Keratinocyte (primary cell): ENCODE measurements at regions not wholly inside any gene's neighbourhood (a gene's known extent, or its start where the extent isn't known, plus 50 kb on each side); places are given as distances from the start of the nearest gene placed in this dataset.

Experiments
- CTCF ChIP-seq, 3 experiments: IDR thresholded peaks in 1 of 3; conservative IDR thresholded peaks in 1 of 3; optimal IDR thresholded peaks in 1 of 3; 2 replicates in 2 of 3; 3 replicates in 1 of 3; pipeline versions ENCODE3 to v1.5.1; 2011; ENCODE audit warnings: low read length in 3 of 3, mild to moderate bottlenecking in 3 of 3, moderate library complexity in 2 of 3, control low read depth in 1 of 3, inconsistent platforms in 1 of 3; ENCODE audit not compliant: insufficient read depth in 2 of 3; ENCODE audit errors: extremely low read depth in 1 of 3
- EZH2 ChIP-seq: IDR thresholded peaks from one replicate; pipeline ENCODE4 v1.6.1; 2012; ENCODE audit warnings: inconsistent platforms, mild to moderate bottlenecking, low read length, moderate library complexity

- TF ChIP-seq CTCF (optimal IDR thresholded peaks at IDR 0.05 in 1 of 3, IDR thresholded peaks at IDR 0.05 in 1 of 3, conservative IDR thresholded peaks at IDR 0.05 in 1 of 3; ENCODE audit: extremely low read depth in 1 of 3, insufficient read depth in 2 of 3, low read length in 3 of 3): no peak
- TF ChIP-seq EZH2: no peak
Observed at GRCh38 chr20:26218301-26218700, 521.6 kb upstream of the ZNF337 start.
